Activated CD4-positive, alpha-beta T cell treated with anti-CD3 and anti-CD28 coated beads for 24 hours (primary cell): ENCODE measurements at regions not wholly inside any gene's neighbourhood (a gene's known extent, or its start where the extent isn't known, plus 50 kb on each side); places are given as distances from the start of the nearest gene placed in this dataset.
"Not testable (repeated sequence)": the region's sequence is repeated elsewhere in the genome, so short reads cannot be mapped to it uniquely, and the experiment has no call there.

Experiments used
- DNase-seq, 2 donors: peaks; one replicate each; pipeline ENCODE4 v3.0.0-alpha.2; 2020; ENCODE audit warnings: low read depth in 2 of 2

GRCh38 chr5:104033186-104033585 is 470.6 kb upstream of the NUDT12 start:
- DNase-seq: not testable (repeated sequence)

- DNase-seq: no peak
Observed at GRCh38 chr5:104024538-104024937, 461.9 kb upstream of the NUDT12 start.

- no peak for DNase-seq
Observed at GRCh38 chr5:104023739-104024138, 461.1 kb upstream of the NUDT12 start.

- no peak for DNase-seq
Observed at GRCh38 chr5:104019956-104020355, 457.4 kb upstream of the NUDT12 start.

DNA sequence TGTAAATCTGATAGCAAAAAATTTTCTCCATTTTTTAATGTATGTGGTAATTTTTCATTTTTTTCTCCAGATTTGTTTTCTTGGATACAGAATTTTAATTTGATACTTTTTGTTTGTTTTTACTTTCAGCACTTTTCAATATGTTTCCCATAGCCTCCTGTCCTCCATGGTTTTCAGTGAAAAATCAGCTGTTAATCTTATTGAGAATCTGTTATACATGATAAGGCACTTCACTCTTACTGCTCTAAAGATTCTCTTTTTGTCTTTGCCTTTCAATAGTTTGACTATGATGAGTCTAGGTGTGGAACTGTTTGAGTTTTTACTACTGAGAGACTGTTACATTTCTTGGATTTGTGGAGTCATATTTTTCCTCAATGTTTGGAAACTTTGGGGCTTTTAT is 455.7 kb upstream of the NUDT12 start:
- DNase-seq: no peak

DNA sequence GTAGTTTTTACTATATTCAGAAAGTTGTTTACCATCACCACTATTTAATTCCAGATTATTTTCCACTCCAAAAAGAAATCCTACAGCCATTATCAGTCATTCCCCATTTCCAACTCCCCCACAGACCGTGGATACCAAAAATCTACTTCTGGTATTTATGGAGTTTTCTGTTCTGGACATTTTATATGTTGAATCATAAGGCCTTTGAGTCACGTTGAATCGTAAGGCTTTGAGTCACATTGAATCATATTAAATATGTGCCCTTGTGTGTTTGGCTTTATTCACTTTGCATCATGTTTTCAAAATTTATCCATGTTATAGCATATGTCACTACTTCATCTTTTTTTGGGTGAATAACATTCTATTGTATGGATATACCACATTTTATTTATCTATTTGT is 454.1 kb upstream of the NUDT12 start:
- no peak for DNase-seq

- DNase-seq: no peak
Observed at GRCh38 chr5:104015765-104016164, 453.2 kb upstream of the NUDT12 start.

GRCh38 chr5:104002783-104003182 is 440.2 kb upstream of the NUDT12 start:
- DNase-seq: not testable (repeated sequence)

GRCh38 chr5:104001136-104001535 is 438.5 kb upstream of the NUDT12 start:
- DNase-seq: no peak

DNA sequence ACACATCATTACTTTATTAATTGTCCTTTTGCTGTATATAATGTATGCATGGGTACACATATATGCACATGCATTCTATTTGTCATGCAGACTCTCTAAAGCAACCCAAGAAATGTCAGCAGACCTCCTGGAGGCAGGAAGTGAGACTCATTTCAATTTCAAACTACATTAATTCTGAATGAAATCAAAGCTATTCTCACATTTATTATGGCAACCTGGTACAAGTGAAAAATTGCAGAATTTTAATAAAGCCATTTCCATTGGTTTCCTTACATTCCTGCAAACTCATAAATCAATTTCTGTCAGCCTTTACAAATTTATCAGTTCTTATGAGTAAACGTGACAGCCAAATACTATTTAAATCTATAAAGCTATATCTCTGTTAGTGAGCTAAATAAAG is 430.4 kb upstream of the NUDT12 start:
- DNase-seq: no peak

GRCh38 chr5:103990064-103990463 is 427.5 kb upstream of the NUDT12 start:
- no peak for DNase-seq

DNA sequence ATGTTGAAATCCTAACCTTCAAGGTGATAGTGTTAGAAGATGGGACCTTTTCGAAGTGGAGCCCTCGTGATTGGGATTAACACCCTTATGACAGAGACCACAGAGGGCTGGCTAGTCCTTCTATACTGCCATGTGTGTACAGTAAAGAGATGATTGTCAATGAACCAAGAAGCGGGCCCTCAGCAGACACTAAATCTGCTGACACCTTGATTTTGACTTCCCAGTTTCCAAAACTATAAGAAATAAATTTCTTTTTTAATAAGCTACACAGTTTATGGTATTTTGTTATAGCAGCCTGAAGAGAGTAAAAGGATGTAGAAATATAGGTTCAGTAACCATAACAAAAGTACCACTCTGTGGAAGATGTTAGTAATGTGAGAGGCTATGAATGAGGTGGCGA is 419.0 kb upstream of the NUDT12 start:
- DNase-seq: no peak

DNA sequence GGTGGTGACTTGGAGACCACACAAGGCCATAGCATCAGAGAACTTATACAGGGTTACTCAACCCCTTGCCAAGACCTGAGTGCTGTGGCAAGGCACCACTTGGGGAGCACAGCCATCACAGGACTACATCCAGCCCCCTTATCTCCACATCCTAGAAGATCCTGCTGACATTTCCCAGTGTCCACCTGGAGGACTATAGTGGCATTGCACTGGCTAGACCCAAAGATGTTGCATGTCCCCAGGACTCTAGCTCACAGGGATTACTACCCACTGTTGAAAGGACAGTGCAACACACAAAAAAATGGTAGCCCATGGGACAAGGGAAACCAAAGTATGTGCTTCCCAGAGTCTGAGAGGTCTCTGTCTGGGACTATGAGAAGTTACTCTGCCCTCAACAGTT is 411.1 kb upstream of the NUDT12 start:
- DNase-seq: no peak

- not testable (repeated sequence) for DNase-seq
Observed at GRCh38 chr5:103966295-103966694, 403.7 kb upstream of the NUDT12 start.

GRCh38 chr5:103962023-103962422 is 399.4 kb upstream of the NUDT12 start:
- DNase-seq: no peak

DNA sequence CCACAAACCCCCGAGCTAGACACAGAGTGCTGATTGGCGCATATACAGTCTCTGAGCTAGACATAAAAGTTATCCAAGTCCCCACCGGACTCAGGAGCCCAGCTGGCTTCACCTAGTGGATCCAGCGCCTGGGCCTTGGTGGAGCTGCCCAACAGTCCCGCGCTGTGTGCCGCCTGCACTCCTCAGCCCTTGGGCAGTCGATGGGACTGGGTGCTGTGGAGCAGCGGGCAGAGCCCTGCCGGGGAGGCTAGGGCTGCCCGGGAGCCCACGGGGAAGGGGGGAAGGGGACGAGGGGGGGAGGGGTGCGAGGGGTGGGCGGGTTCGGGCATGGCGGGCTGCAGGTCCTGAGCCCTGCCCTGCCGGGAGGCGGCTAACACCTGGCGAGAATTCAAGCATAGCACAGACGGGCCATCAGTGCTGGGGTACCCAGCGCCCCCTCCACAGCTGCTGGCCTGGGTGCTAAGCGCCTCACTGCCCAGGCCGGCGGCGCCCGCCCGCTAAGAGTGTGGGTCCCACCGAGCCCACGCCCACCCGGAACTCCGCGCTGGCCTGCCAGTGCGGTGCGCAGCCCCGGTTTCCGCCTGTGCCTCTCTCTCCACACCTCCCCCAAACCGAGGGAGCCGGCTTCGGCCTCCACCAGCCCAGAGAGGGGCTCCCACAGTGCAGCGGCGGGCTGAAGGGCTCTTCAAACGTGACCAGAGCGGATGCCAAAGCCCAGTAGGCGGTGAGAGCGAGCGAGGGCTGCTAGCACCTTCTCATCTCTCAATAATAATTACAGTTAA is 391.2 kb upstream of the NUDT12 start:
- DNase-seq: no peak

DNA sequence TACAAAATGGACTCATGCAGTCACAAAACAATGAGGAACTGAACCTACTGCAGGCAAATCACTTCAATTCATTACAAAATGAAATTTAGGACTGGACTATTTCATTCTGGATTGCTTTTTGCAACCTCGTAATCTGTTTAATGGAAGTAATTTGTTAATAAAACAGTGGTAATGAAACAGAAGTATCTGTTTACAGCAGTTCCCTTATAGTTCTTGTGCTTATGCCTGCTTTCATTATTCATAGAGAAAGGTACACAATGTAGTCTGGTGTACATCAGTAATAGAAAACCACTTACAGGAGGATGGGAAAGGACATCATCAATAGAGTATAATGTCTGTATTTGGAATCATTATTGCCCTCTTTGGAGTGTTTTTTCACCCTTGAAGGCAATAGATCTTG is 389.2 kb upstream of the NUDT12 start:
- no peak for DNase-seq

GRCh38 chr5:103943230-103943629 is 380.6 kb upstream of the NUDT12 start:
- DNase-seq: no peak

GRCh38 chr5:103942587-103943186 is 380.1 kb upstream of the NUDT12 start:
- no peak for DNase-seq

DNA sequence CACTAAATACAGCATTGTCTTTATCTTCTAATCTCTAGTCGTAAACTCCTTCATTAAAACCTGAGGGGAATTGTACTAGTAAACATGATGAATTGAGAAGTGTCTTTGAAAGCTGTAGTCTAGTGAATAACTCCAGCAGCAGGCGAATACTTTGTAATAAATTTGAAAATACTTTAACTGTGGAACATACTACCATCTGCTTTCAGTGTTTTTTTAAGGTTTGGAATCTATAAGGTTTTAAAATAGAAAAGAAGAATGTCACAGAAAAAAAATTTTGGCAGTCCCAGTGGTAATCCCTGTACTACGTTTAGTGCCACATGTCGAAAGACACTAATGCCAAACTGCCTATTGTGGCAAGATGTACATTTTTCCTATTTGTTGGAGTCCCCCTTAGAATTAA is 379.0 kb upstream of the NUDT12 start:
- DNase-seq: no peak

DNA sequence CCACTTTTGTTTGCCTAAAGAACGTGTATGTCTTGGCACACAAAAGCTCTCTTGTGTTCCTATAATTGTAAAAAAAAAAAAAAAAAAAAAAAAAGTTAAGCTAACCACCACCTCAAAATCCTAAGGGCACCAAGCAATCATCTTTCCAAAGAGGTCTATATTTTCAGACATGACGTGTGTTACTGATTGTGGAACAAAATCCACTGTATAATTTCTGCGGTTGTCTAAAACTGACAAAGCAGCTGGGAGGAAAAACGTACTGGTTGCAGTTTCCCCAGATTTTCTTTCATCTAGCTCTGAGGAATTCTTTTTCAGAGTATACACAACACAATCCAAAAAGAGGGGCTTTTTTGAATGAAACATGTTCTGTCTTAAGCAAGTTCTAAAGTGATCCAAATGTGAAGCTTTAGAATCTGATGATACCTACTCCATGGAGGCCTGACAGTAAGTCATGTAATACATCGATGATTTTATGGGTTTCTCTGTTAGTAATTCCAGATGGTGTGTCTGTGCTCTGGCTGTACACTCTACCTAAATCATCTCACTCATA is 375.6 kb upstream of the NUDT12 start:
- no peak for DNase-seq

- DNase-seq: no peak
Observed at GRCh38 chr5:103929338-103930013, 366.9 kb upstream of the NUDT12 start.

DNA sequence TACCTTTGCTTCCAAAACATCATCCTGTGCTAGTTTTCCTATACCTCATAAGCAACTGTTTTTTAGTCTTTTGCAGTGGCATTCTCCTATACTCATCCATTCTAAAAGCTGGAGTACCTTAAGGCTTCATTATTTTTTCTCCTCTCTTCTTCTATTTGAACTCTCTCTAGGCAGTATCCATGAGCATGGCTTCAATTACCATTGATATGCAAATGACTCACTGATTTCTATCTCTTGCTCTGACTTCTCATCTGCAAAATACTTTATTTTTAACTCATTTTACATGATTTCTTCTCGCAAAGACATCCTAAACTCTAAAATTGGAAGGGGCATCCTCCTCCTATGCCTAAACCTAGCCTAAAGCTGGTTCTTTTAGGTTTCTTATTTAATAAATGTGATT is 365.1 kb upstream of the NUDT12 start:
- DNase-seq: no peak
